ENCODE measurements at regions not wholly inside any gene's neighbourhood (a gene's known extent, or its start where the extent isn't known, plus 50 kb on each side); places are given as distances from the start of the nearest gene placed in this dataset.

DNA sequence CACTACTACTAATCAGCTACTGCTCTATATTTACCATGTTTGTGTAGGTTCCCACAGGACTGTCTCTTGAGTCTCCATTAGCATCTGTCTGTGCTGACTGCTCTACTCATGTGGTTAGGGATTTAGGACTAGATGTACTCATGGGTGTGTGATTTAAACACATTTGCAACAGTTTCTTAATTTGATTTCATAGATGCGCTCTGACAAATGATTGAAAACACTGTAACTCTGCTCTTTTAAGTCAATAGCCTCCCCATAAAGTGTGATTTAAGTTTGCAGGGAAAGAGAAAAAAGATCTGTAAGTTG lies 809.3 kb downstream of the NCAM2 start:
- no peak overlapping the region for H3K27ac Mint-ChIP-seq (ENCODE audit: unreplicated experiment)
- no peaks in the 10 kb centered on the region for H3K4me1 ChIP-seq
- H3K9me3 ChIP-seq: no peaks in the 10 kb centered on the region
- BruUV-seq (replicated peaks): no TSS peak
- no peaks in the 10 kb centered on the region for H3K27me3 ChIP-seq (replicated peaks; ENCODE audit: control insufficient read depth, insufficient read depth, low read length)
- H3K36me3 ChIP-seq (ENCODE audit: control insufficient read depth, insufficient read depth, low read length): no peaks in the 10 kb centered on the region
- no peaks in the 10 kb centered on the region for H3K36me3 Mint-ChIP-seq (ENCODE audit: insufficient read depth, unreplicated experiment)
- CTCF ChIA-PET: no interaction called here
- H3K27me3 Mint-ChIP-seq (ENCODE audit: insufficient read depth, unreplicated experiment): peaks cover 5% of the 10 kb centered on the region
- intact Hi-C loops (cut with micrococcal nuclease; ENCODE audit: unreplicated experiment): no loop called here
- POLR2A ChIA-PET: no interaction called here
- TF ChIP-seq CTCF (IDR thresholded peaks at IDR 0.05; ENCODE audit: insufficient read depth in 1 of 2, low read depth in 1 of 2, low read length in 1 of 2, severe bottlenecking in 1 of 2, unreplicated experiment in 1 of 2): no peak
- H3K9me3 Mint-ChIP-seq (ENCODE audit: unreplicated experiment): no peaks in the 10 kb centered on the region
- H3K4me3 ChIP-seq (ENCODE audit: low read depth, low read length): no peak overlapping the region
- no peak overlapping the region for H3K4me3 Mint-ChIP-seq (ENCODE audit: unreplicated experiment)
- DNase-seq: no peak
- no peaks in the 10 kb centered on the region for H3K4me1 Mint-ChIP-seq (ENCODE audit: low read depth, unreplicated experiment)

DNA sequence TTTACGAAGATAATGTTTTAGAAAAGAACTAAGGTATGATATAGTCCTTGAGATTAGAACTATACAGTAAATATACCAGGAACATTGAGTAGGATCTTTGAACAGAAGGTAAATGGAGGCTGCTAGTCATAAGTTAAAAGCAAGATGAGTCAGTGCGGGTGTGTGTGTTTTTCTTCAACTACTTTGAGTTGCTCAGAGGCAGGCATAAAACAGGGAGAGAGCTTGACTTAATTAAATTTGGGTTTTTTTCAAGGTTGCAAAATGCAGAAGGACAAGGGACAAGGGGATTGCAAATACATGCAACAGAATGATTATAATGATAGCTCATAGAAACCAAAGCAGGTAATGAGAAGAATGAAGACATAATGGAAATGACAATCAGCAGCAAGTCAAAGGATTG lies 815.1 kb downstream of the NCAM2 start:
- H3K9me3 ChIP-seq: no peaks in the 10 kb centered on the region
- no peaks in the 10 kb centered on the region for H3K36me3 Mint-ChIP-seq (ENCODE audit: insufficient read depth, unreplicated experiment)
- no peaks in the 10 kb centered on the region for H3K4me1 ChIP-seq
- no peak overlapping the region for H3K27ac Mint-ChIP-seq (ENCODE audit: unreplicated experiment)
- H3K36me3 ChIP-seq (ENCODE audit: control insufficient read depth, insufficient read depth, low read length): no peaks in the 10 kb centered on the region
- no peaks in the 10 kb centered on the region for H3K4me1 Mint-ChIP-seq (ENCODE audit: low read depth, unreplicated experiment)
- H3K27me3 ChIP-seq (replicated peaks; ENCODE audit: control insufficient read depth, insufficient read depth, low read length): no peaks in the 10 kb centered on the region
- CTCF ChIA-PET: no interaction called here
- H3K27me3 Mint-ChIP-seq (ENCODE audit: insufficient read depth, unreplicated experiment): peaks cover 4% of the 10 kb centered on the region
- TF ChIP-seq CTCF (IDR thresholded peaks at IDR 0.05; ENCODE audit: insufficient read depth in 1 of 2, low read depth in 1 of 2, low read length in 1 of 2, severe bottlenecking in 1 of 2, unreplicated experiment in 1 of 2): no peak
- no peak overlapping the region for H3K4me3 ChIP-seq (ENCODE audit: low read depth, low read length)
- no peaks in the 10 kb centered on the region for H3K9me3 Mint-ChIP-seq (ENCODE audit: unreplicated experiment)
- DNase-seq: no peak
- intact Hi-C loops (cut with micrococcal nuclease; ENCODE audit: unreplicated experiment): no loop called here
- no peak overlapping the region for H3K4me3 Mint-ChIP-seq (ENCODE audit: unreplicated experiment)
- POLR2A ChIA-PET: no interaction called here
- BruUV-seq (replicated peaks): no TSS peak

DNA sequence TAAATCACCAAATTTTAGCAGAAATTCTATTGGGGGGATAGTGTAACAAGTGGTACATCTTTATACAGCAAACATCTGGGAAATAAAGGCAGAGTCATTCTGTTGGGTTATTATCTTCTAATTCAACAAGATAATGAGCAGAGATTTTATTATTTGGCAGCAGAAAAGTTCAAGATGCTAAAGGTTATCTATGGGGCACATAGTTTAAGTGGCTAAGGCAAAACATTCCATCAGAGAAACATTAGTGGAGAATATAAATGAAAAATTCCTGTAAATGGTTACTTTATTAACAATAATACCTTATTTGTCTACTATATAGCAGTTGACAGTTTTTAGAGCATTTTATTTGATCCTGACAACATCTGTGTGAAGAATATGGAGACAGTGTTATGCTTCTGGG lies 815.7 kb downstream of the NCAM2 start:
- Mint-ChIP-seq H3K4me1 (ENCODE audit: low read depth, unreplicated experiment) (no peaks in the 10 kb centered on the region), H3K27ac (ENCODE audit: unreplicated experiment) (no peak overlapping the region), H3K4me3 (ENCODE audit: unreplicated experiment) (no peak overlapping the region), H3K27me3 (ENCODE audit: insufficient read depth, unreplicated experiment) (peaks cover 4% of the 10 kb centered on the region), H3K9me3 (ENCODE audit: unreplicated experiment) (no peaks in the 10 kb centered on the region), H3K36me3 (ENCODE audit: insufficient read depth, unreplicated experiment) (no peaks in the 10 kb centered on the region)
- Histone ChIP-seq H3K9me3 (no peaks in the 10 kb centered on the region), H3K36me3 (ENCODE audit: control insufficient read depth, insufficient read depth, low read length) (no peaks in the 10 kb centered on the region), H3K4me3 (ENCODE audit: low read depth, low read length) (no peak overlapping the region), H3K4me1 (no peaks in the 10 kb centered on the region), H3K27me3 (replicated peaks; ENCODE audit: control insufficient read depth, insufficient read depth, low read length) (no peaks in the 10 kb centered on the region)
- no peak for TF ChIP-seq CTCF (IDR thresholded peaks at IDR 0.05; ENCODE audit: insufficient read depth in 1 of 2, low read depth in 1 of 2, low read length in 1 of 2, severe bottlenecking in 1 of 2, unreplicated experiment in 1 of 2)
- CTCF ChIA-PET: no interaction called here
- POLR2A ChIA-PET: no interaction called here
- no peak for DNase-seq
- intact Hi-C loops (cut with micrococcal nuclease; ENCODE audit: unreplicated experiment): no loop called here
- no TSS peak for BruUV-seq (replicated peaks)

Data from Caco-2 (cell line).